ENCODE measurements at regions not wholly inside any gene's neighbourhood (a gene's known extent, or its start where the extent isn't known, plus 50 kb on each side); places are given as distances from the start of the nearest gene placed in this dataset.

DNA sequence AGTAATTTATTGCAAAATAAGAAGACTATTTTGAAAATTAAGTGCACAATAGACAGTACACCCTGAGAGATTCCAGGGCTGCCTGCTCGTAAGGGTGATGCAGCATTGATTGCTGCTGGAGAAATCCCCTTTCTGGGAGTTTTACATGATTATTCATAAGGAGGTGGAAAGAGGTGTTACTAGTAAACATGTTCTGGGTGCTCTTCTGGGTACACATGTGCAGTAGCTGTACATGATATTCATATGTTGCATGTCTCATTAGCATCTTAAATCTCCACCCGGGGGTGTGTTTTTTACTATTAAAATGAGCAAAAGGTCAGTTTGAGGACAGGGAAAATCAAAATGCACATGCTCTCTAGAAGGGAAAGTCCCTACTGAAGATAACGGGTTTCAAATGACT is 264.8 kb downstream of the CDK5RAP2 start:
- Histone ChIP-seq H3K27me3 (no peaks in the 10 kb centered on the region), H3K4me3 (ENCODE audit: low read depth, low read length) (no peak overlapping the region), H3K4me1 (no peaks in the 10 kb centered on the region), H3K9me3 (no peaks in the 10 kb centered on the region), H3K36me3 (no peaks in the 10 kb centered on the region)
- TF ChIP-seq, protein P1, sequence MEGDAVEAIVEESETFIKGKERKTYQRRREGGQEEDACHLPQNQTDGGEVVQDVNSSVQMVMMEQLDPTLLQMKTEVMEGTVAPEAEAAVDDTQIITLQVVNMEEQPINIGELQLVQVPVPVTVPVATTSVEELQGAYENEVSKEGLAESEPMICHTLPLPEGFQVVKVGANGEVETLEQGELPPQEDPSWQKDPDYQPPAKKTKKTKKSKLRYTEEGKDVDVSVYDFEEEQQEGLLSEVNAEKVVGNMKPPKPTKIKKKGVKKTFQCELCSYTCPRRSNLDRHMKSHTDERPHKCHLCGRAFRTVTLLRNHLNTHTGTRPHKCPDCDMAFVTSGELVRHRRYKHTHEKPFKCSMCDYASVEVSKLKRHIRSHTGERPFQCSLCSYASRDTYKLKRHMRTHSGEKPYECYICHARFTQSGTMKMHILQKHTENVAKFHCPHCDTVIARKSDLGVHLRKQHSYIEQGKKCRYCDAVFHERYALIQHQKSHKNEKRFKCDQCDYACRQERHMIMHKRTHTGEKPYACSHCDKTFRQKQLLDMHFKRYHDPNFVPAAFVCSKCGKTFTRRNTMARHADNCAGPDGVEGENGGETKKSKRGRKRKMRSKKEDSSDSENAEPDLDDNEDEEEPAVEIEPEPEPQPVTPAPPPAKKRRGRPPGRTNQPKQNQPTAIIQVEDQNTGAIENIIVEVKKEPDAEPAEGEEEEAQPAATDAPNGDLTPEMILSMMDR (IDR thresholded peaks at IDR 0.05; ENCODE audit: low read depth, low read length) = no peak
- DNase-seq = no peak

DNA sequence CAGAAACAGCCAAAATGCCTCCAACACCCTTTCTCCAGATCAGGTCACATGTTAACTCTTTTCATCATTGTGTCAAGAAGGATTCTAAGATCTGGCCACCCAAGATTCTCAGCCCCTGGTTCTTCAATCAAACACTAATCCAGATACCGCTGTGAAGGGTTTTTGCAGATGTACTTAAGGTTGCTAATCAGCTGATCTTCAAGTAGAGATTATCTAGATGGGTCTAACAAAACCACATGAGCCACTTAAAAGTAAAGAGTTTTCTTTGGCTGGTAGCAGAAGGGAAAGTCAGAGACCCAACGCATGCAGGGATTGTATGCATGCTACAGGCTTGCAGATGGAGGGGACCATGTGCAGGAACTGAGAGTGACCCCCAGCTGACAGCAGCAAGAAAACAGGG is 267.9 kb downstream of the CDK5RAP2 start:
- TF ChIP-seq, protein P1 (IDR thresholded peaks at IDR 0.05; ENCODE audit: low read depth, low read length) = no peak
- Histone ChIP-seq H3K27me3 (no peaks in the 10 kb centered on the region), H3K4me3 (ENCODE audit: low read depth, low read length) (no peak overlapping the region), H3K9me3 (no peaks in the 10 kb centered on the region), H3K36me3 (no peaks in the 10 kb centered on the region), H3K4me1 (no peaks in the 10 kb centered on the region)
- no peak for DNase-seq

DNA sequence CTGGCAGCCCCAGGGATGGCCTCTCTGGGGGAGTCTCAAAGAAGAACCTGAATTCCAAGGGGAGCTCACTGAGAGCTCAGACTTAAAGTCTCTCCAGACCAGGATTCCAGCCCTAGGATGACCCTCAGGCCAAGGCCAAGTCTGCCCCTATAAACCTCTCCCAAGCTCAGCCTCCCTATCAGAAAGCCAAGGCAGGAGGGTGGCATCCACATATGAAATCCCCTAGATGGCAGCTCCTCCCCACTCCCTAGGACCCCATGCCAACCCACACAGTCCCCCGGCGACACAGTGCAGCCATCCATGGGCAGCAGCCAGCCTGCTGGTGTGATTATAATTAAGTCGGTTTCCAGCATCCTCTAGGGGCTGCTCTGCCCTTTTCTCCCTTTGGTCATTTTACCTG is 269.9 kb downstream of the CDK5RAP2 start:
- H3K4me1 ChIP-seq = no peaks in the 10 kb centered on the region
- TF ChIP-seq, protein P1 (IDR thresholded peaks at IDR 0.05; ENCODE audit: low read depth, low read length) = 0 out of 2 replicates have a peak, but pooled peaks have one; percentile 24
- no peaks in the 10 kb centered on the region for H3K27me3 ChIP-seq
- H3K4me3 ChIP-seq (ENCODE audit: low read depth, low read length) = no peak overlapping the region
- no peaks in the 10 kb centered on the region for H3K9me3 ChIP-seq
- peak; percentile 40 for DNase-seq
- no peaks in the 10 kb centered on the region for H3K36me3 ChIP-seq

DNA sequence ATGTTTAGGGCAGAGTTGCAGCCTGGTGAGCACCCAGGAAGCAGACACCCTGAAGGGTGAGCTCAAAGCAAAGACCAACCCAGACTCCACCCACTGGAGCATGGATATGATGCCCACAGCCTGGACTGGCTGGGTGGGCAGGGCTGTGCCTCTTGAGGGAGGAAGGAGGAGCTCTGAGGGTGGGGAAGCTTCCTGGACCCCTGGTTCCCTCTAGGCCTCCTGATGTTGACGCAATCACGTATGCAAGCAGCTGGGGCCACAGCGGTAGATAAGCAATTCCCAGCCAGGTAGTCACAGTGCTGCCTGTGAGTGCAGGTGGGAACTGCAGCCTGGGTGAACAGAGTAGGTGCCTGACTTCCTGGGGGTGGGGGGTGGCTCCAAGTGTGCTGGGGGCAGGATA is 271.5 kb downstream of the CDK5RAP2 start:
- TF ChIP-seq, protein P1 (IDR thresholded peaks at IDR 0.05; ENCODE audit: low read depth, low read length) = no peak
- Histone ChIP-seq H3K4me1 (no peaks in the 10 kb centered on the region), H3K4me3 (ENCODE audit: low read depth, low read length) (no peak overlapping the region), H3K27me3 (no peaks in the 10 kb centered on the region), H3K36me3 (no peaks in the 10 kb centered on the region), H3K9me3 (no peaks in the 10 kb centered on the region)
- no peak for DNase-seq

DNA sequence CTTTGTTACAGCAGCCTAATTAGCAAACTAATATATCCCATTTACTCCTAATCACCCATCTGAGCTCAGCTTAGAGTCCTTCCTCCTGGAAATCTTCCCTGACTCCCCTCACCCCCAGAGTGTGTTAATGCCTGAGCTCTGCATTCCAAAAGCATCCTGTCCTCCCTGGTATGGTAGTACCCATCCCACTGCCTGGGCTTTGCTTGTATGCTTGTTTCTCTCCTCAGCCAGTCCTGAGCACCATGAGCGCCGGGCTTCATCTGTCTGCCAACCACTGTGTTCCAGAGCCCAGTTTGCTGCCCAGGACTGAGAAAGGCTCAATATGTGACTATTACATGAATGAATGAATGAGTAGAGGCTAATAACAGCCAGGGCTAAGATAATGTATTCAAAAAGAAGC is 272.4 kb downstream of the CDK5RAP2 start:
- Histone ChIP-seq H3K27me3 (no peaks in the 10 kb centered on the region), H3K4me1 (no peaks in the 10 kb centered on the region), H3K4me3 (ENCODE audit: low read depth, low read length) (no peak overlapping the region), H3K36me3 (no peaks in the 10 kb centered on the region), H3K9me3 (no peaks in the 10 kb centered on the region)
- no peak for DNase-seq
- TF ChIP-seq, protein P1 (IDR thresholded peaks at IDR 0.05; ENCODE audit: low read depth, low read length) = no peak

DNA sequence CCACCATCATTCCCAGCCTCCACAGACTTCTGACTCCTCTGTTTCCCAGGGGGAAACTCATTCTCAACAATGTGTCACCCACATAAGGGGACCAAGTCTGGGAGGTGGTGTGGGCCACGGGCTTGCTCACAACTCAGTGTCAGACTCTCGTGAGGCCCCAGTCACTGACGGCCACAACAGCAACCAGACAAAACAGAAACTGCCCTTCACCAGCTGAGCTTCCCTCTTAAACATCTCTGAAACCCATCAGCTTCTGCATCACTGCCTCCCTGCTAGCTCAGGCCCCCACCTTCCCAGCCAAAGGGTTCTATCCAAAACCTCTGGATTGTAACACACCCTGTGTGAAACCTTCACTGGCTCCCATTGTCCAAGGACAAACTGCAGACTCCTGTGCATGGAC is 273.4 kb downstream of the CDK5RAP2 start:
- H3K36me3 ChIP-seq = no peaks in the 10 kb centered on the region
- H3K27me3 ChIP-seq = no peaks in the 10 kb centered on the region
- TF ChIP-seq, protein P1 (IDR thresholded peaks at IDR 0.05; ENCODE audit: low read depth, low read length) = no peak
- H3K4me1 ChIP-seq = no peaks in the 10 kb centered on the region
- H3K9me3 ChIP-seq = no peaks in the 10 kb centered on the region
- no peak overlapping the region for H3K4me3 ChIP-seq (ENCODE audit: low read depth, low read length)
- DNase-seq = no peak
